Adrenal gland (tissue), 5 donors: ENCODE measurements at regions not wholly inside any gene's neighbourhood (a gene's known extent, or its start where the extent isn't known, plus 50 kb on each side); places are given as distances from the start of the nearest gene placed in this dataset.

Experiments used
- CTCF ChIP-seq, 6 experiments: fragments of 450-650 bp in 4 of 6; fragments of 200-600 bp in 2 of 6; sonication (generic) in 1 of 6; IDR thresholded peaks; 1 replicate in 5 of 6; 2 replicates in 1 of 6; pipeline versions ENCODE4 v1.5.1 to v1.8.0; 2016 to 2021; ENCODE audit warnings: antibody characterized with exemption in 6 of 6, mild to moderate bottlenecking in 2 of 6, moderate library complexity in 1 of 6
- POLR2A ChIP-seq, 2 donors: fragments of 450-650 bp; IDR thresholded peaks; one replicate each; pipeline ENCODE4 v1.6.1; 2017; ENCODE audit warnings: antibody characterized with exemption in 2 of 2, mild to moderate bottlenecking in 2 of 2, moderate library complexity in 1 of 2
- donor health status: DM: no; HTN: no; CAD: no.

GRCh38 chr1:95509989-95510388, 276.0 kb downstream of the RWDD3 start:
- no peak for TF ChIP-seq CTCF (IDR thresholded peaks at IDR 0.05)
- TF ChIP-seq POLR2A (IDR thresholded peaks at IDR 0.05): no peak
